CD4-positive, alpha-beta T cell treated with Interferon gamma for 1 hour (primary cell): ENCODE measurements at regions not wholly inside any gene's neighbourhood (a gene's known extent, or its start where the extent isn't known, plus 50 kb on each side); places are given as distances from the start of the nearest gene placed in this dataset.

Experiments
- DNase-seq: peaks from one replicate; pipeline ENCODE4 v3.0.0-alpha.2; 2020

- DNase-seq = no peak
These were observed 892.0 kb downstream of the GATA3 start for GRCh38 chr10:8946451-8946850.

GRCh38 chr10:8950978-8951377, 896.5 kb downstream of the GATA3 start:
- DNase-seq = no peak

- DNase-seq = no peak
These were observed 897.1 kb downstream of the GATA3 start for GRCh38 chr10:8951440-8952089.

GRCh38 chr10:8956400-8956799, 901.9 kb downstream of the GATA3 start:
- no peak for DNase-seq

GRCh38 chr10:8962249-8962648, 907.8 kb downstream of the GATA3 start:
- no peak for DNase-seq

GRCh38 chr10:8967061-8967460, 912.6 kb downstream of the GATA3 start:
- no peak for DNase-seq

- DNase-seq = no peak
These were observed 915.4 kb downstream of the GATA3 start for GRCh38 chr10:8969853-8970252.

GRCh38 chr10:8975535-8975934, 921.0 kb downstream of the GATA3 start:
- no peak for DNase-seq

- no peak for DNase-seq
These were observed 923.6 kb downstream of the GATA3 start for GRCh38 chr10:8978100-8978499.

GRCh38 chr10:8979976-8980375, 925.5 kb downstream of the GATA3 start:
- DNase-seq = no peak

GRCh38 chr10:8981277-8981676, 926.8 kb downstream of the GATA3 start:
- no peak for DNase-seq

GRCh38 chr10:8985651-8986050, 931.2 kb downstream of the GATA3 start:
- DNase-seq = no peak

GRCh38 chr10:8986975-8987374, 932.5 kb downstream of the GATA3 start:
- no peak for DNase-seq

GRCh38 chr10:8987712-8988111, 933.2 kb downstream of the GATA3 start:
- no peak for DNase-seq

GRCh38 chr10:8990280-8990987, 935.9 kb downstream of the GATA3 start:
- no peak for DNase-seq

GRCh38 chr10:8992009-8992408, 937.5 kb downstream of the GATA3 start:
- no peak for DNase-seq

GRCh38 chr10:8993864-8994263, 939.4 kb downstream of the GATA3 start:
- no peak for DNase-seq

GRCh38 chr10:8998751-8999150, 944.3 kb downstream of the GATA3 start:
- DNase-seq = no peak

GRCh38 chr10:9003122-9003521, 948.6 kb downstream of the GATA3 start:
- no peak for DNase-seq

- no peak for DNase-seq
These were observed 950.2 kb downstream of the GATA3 start for GRCh38 chr10:9004736-9005135.

GRCh38 chr10:9009505-9009904, 955.0 kb downstream of the GATA3 start:
- no peak for DNase-seq

- peak; percentile 46 for DNase-seq
These were observed 955.6 kb downstream of the GATA3 start for GRCh38 chr10:9010093-9010492.

- no peak for DNase-seq
These were observed 956.6 kb downstream of the GATA3 start for GRCh38 chr10:9010931-9011670.

GRCh38 chr10:9012312-9012711, 957.8 kb downstream of the GATA3 start:
- no peak for DNase-seq
